ENCODE measurements at regions not wholly inside any gene's neighbourhood (a gene's known extent, or its start where the extent isn't known, plus 50 kb on each side); places are given as distances from the start of the nearest gene placed in this dataset.

DNA sequence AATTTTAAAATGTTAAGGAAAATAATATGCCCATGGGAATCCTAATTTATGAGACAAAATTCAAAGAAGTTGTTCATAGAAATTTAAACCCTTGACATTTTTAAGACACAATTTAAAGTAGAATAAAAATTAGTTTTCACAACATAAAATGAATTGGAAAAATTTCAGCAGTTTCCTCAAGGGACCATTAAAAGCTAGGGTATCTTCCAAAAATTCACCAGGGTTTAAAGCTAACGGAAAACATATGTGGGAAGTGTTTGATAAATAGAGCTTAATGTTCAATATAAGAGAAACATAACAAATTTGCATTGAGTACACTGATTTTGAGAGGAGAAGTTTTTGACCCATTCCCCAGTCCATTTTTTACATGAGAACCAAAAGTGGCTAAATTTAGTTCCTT is 228.9 kb upstream of the TTC29 start:
- TF ChIP-seq, protein P1, sequence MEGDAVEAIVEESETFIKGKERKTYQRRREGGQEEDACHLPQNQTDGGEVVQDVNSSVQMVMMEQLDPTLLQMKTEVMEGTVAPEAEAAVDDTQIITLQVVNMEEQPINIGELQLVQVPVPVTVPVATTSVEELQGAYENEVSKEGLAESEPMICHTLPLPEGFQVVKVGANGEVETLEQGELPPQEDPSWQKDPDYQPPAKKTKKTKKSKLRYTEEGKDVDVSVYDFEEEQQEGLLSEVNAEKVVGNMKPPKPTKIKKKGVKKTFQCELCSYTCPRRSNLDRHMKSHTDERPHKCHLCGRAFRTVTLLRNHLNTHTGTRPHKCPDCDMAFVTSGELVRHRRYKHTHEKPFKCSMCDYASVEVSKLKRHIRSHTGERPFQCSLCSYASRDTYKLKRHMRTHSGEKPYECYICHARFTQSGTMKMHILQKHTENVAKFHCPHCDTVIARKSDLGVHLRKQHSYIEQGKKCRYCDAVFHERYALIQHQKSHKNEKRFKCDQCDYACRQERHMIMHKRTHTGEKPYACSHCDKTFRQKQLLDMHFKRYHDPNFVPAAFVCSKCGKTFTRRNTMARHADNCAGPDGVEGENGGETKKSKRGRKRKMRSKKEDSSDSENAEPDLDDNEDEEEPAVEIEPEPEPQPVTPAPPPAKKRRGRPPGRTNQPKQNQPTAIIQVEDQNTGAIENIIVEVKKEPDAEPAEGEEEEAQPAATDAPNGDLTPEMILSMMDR (conservative IDR thresholded peaks at IDR 0.05; ENCODE audit: low read depth, low read length) = no peak
- DNase-seq (ENCODE audit: low read depth) = no peak
- H3K4me3 ChIP-seq (ENCODE audit: low read length) = no peak overlapping the region

DNA sequence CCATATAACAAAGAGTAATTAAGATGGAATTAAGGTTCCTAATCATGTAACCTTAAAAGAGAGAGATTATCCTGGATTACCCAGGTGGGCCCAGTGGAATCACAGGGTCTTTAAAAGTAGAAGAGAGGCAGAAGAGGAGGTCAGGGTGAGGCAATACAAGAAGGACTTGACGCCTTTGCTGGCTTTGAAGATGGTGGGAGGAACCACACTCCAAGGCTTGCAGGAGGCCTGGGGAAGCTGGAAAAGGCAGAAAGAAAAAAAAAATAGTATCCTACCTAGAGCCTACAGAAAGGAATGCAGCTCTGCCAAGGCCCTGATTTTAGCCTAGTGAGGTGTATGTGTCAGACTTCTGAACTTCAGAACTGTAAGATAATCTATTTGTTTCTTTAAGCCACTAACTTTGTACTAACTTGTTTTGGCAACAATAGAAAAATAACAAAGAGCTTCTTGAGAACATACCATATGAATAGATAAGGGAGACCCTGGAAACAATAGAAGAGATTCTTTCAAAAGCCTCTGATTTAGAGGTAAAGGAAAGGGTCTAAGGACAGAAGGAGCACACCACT is 229.9 kb upstream of the TTC29 start:
- TF ChIP-seq, protein P1 (conservative IDR thresholded peaks at IDR 0.05; ENCODE audit: low read depth, low read length) = no peak
- H3K4me3 ChIP-seq (ENCODE audit: low read length) = no peak overlapping the region
- DNase-seq (ENCODE audit: low read depth) = no peak

DNA sequence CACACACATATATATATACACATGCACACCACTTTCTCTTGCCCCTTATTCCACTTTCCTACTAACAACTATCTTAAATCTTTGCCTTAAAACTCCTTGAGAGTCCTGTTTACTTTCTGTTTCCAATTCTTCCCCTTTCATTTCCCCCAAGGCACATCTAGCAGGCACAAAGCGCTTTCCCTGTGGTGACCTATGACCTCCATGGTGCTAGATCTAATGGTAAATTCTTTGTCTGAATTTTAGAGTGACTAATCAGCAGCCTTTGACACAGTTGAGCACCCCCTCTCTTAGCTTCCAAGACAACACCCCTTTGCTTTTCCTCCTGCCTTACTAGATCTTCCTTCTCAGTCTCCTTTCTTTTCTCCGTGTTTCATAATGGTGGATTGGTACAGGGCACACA is 236.4 kb upstream of the TTC29 start:
- TF ChIP-seq, protein P1 (conservative IDR thresholded peaks at IDR 0.05; ENCODE audit: low read depth, low read length) = no peak
- DNase-seq (ENCODE audit: low read depth) = no peak
- H3K4me3 ChIP-seq (ENCODE audit: low read length) = no peak overlapping the region

DNA sequence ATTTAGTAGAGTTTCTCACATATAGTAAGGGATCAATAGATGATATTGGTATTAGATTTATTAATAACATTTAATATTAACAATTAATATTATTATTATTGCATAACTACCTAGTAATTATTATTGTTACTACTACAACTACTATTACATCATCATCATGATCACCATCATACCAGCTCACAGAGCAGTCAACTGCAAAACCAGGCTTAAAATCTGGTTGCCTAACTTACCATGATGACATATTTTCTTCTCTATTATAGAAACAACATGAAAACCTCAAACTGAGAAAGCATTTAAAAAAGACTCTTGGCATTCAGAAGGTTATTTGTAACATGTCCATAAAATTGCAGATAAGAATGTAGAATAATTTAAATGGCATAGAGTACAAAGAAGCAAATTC is 247.0 kb upstream of the TTC29 start:
- TF ChIP-seq, protein P1 (conservative IDR thresholded peaks at IDR 0.05; ENCODE audit: low read depth, low read length) = no peak
- DNase-seq (ENCODE audit: low read depth) = no peak

DNA sequence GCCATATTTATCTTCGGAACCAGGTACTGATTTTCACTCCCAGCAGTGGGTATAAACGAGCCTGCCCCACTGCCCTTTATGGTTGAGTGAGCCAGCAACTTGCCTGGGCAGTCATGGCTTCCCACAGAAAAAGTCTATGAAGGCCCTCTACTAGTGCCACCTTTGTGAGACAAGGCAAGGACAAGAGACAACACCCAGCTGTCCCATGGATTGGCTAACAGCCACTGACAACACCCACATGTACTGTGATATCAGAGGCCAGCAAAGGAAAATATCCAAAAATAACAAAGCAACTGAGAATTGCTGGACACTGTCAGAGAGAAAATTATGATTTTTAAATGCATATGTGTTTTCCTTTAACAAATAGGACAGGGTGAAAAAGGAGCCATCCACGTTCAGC is 248.4 kb upstream of the TTC29 start:
- TF ChIP-seq, protein P1 (conservative IDR thresholded peaks at IDR 0.05; ENCODE audit: low read depth, low read length) = no peak
- no peak for DNase-seq (ENCODE audit: low read depth)
- no peak overlapping the region for H3K4me3 ChIP-seq (ENCODE audit: low read length)

More for the DNA sequence above, 247.0 kb upstream of the TTC29 start:
- H3K4me3 ChIP-seq (ENCODE audit: low read length) = no peak overlapping the region

DNA sequence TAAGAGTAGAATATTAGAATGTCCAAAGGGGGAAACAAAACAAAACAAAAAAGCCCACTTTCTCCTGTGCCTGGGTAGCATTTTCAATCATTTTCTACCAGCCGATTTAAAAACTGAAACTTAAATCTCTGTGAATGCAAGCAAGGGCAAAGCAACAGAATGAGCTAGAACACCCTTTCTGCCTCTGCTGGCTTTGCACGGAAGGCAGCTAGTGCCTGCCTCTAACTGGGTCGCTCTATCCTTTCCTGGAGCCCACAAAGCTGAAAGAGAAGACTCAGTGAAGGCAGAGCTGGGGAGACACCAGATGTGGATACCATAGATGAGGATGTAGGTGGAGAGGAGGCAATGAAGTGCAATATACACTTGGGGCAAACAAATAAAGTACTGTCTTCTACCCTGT is 248.9 kb upstream of the TTC29 start:
- TF ChIP-seq, protein P1 (conservative IDR thresholded peaks at IDR 0.05; ENCODE audit: low read depth, low read length) = no peak
- DNase-seq (ENCODE audit: low read depth) = no peak
- H3K4me3 ChIP-seq (ENCODE audit: low read length) = no peak overlapping the region

DNA sequence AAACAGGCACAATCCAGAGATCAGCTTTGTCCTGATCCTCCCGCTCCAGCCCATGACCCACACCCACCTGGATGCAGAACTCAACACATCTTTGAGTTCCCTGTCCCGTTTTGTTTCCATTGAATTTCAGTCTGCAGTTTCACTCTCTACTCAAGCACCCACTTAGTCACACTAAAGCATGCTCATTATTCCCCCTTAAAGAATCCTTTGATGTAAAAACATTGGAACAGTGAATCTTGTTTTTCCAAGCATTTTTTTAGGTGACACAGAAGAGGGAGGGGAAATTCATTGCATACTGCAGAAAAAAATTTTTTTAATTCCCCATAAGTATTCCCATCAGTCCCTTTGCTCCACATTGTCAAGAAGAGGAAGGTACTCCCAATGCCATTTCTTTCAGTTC is 249.7 kb upstream of the TTC29 start:
- no peak overlapping the region for H3K4me3 ChIP-seq (ENCODE audit: low read length)
- no peak for DNase-seq (ENCODE audit: low read depth)
- TF ChIP-seq, protein P1 (conservative IDR thresholded peaks at IDR 0.05; ENCODE audit: low read depth, low read length) = no peak

Measured in retinal pigment epithelial cell (primary cell).